Panc1 (cell line): ENCODE measurements at regions not wholly inside any gene's neighbourhood (a gene's known extent, or its start where the extent isn't known, plus 50 kb on each side); places are given as distances from the start of the nearest gene placed in this dataset.

Source experiments
- ATAC-seq: fragments of 200-7000 bp; cut with Tn5 transposase; 2 replicates; pipeline ENCODE4 v1.9.1; 2020; ENCODE audit warnings: mild to moderate bottlenecking, moderate library complexity
- BruUV-seq: library from RNA; stranded (reverse); fragments of 400-500 nt; replicated peaks from 2 replicates; lab custom pipeline; 2021; lab: Mats Ljungman, UMichigan
- CTCF ChIA-PET: fragments of 300-600 bp; sonication (Branson Sonifier 250); formaldehyde crosslinking; loops from one replicate; lab custom pipeline; 2022; ENCODE audit warnings: antibody characterized with exemption; lab: Charles Lee
- POLR2A ChIA-PET: fragments of 300-600 bp; sonication (Branson Sonifier 250); formaldehyde crosslinking; loops from one replicate; lab custom pipeline; 2022; ENCODE audit warnings: antibody characterized with exemption; lab: Charles Lee
- DNase-seq: peaks from one replicate; pipeline ENCODE4 v3.0.0-alpha.2; 2010; ENCODE audit warnings: low read depth, low spot score
- H3K27ac ChIP-seq: 2 replicates; pipeline ENCODE4 v1.5.1; 2011; ENCODE audit warnings: mild to moderate bottlenecking, low read length, inconsistent platforms
- H3K27me3 ChIP-seq: fragments of 200-500 bp; sonication (Bioruptor generic); 2 replicates; pipeline ENCODE4 v1.6.0; 2014; ENCODE audit warnings: low read length, inconsistent platforms; ENCODE audit not compliant: control insufficient read depth, insufficient read depth
- H3K36me3 ChIP-seq: fragments of 200-500 bp; sonication (Bioruptor generic); 2 replicates; pipeline ENCODE4 v1.5.1; 2014; ENCODE audit warnings: inconsistent platforms, mild to moderate bottlenecking, low read length, moderate library complexity; ENCODE audit not compliant: control insufficient read depth, insufficient read depth
- H3K4me1 ChIP-seq: 2 replicates; pipeline ENCODE4 v1.5.1; 2011; ENCODE audit warnings: inconsistent platforms, mild to moderate bottlenecking, low read length, moderate library complexity; ENCODE audit not compliant: control insufficient read depth, insufficient read depth
- H3K4me3 ChIP-seq, 2 experiments: 2 replicates each; pipeline ENCODE4 v1.5.1; 2011 to 2012; ENCODE audit warnings: low read depth in 2 of 2, low read length in 2 of 2, mild to moderate bottlenecking in 2 of 2, inconsistent platforms in 1 of 2, moderate library complexity in 1 of 2
- H3K9me3 ChIP-seq: fragments of 200-500 bp; sonication (Bioruptor generic); 2 replicates; pipeline ENCODE4 v1.5.1; 2014; ENCODE audit warnings: low read depth, mild to moderate bottlenecking, inconsistent platforms, low read length, moderate library complexity; ENCODE audit not compliant: control insufficient read depth, insufficient read depth
- POLR2AphosphoS5 ChIP-seq: IDR thresholded peaks from 2 replicates; pipeline ENCODE4 v1.6.1; 2012; ENCODE audit warnings: mild to moderate bottlenecking, low read depth, low read length, moderate library complexity
- SIN3A ChIP-seq: IDR thresholded peaks from 2 replicates; pipeline ENCODE4 v1.6.1; 2012; ENCODE audit warnings: low read depth, mild to moderate bottlenecking, low read length, moderate library complexity, borderline replicate concordance; ENCODE audit not compliant: insufficient read depth
- TCF7L2 ChIP-seq: IDR thresholded peaks from 2 replicates; pipeline ENCODE4 v1.6.1; 2011; ENCODE audit warnings: mild to moderate bottlenecking, low read depth, low read length, inconsistent platforms
- in situ Hi-C: cut with HindIII; loops from 2 replicates; pipeline ENCODE4 v1.10.0; 2016; ENCODE audit warnings: low sequenced_read_pairs, low pct_unique_long_range_greater_than_20kb
- intact Hi-C: fragments of 100-400 bp; cut with micrococcal nuclease; formaldehyde crosslinking; loops from one replicate; pipeline ENCODE4 v1.10.0; 2022; ENCODE audit not compliant: unreplicated experiment
- TF ChIP-seq, protein P1 (sequence below): fragments of 450-650 bp; IDR thresholded peaks from 2 replicates; pipeline ENCODE4 v1.5.1; 2017; ENCODE audit warnings: mild to moderate bottlenecking
- TF ChIP-seq, protein P2 (sequence below), 2 experiments: IDR thresholded peaks; 2 replicates each; pipeline ENCODE4 v1.6.1; 2011 to 2012; ENCODE audit warnings: low read depth in 2 of 2, control low read depth in 1 of 2, low read length in 1 of 2, mild to moderate bottlenecking in 1 of 2, moderate library complexity in 1 of 2; ENCODE audit not compliant: insufficient read depth in 1 of 2

DNA sequence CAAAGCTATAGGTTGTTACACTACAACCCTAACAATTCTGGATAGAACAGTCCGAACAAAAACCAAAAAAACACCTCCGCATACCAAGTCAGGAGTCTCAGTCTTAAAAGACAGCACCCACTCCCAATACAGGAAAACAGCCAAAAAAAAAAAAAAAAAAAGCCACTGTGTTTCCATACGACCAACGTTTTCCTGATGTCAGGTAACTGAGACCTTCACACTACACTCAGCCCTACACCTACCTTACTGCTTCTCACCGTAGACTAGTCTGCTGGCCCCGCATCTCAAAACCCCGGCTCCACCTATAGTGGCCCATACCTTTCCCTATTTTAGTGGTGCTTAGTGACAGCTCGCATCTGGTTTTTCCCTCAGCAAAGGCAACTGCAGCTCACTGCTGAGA lies 339.5 kb upstream of the ADAMTS9 start:
- no peak for ATAC-seq
- Histone ChIP-seq H3K27ac (no peak overlapping the region), H3K4me1 (no peaks in the 10 kb centered on the region), H3K27me3 (no peaks in the 10 kb centered on the region), H3K9me3 (no peaks in the 10 kb centered on the region), H3K36me3 (no peaks in the 10 kb centered on the region), H3K4me3 (no peak overlapping the region)
- POLR2A ChIA-PET = no interaction called here
- in situ Hi-C loops (no loop called here), intact Hi-C loops (no loop called here)
- no peak for DNase-seq
- TF ChIP-seq POLR2AphosphoS5 (no peak), TCF7L2 (no peak), SIN3A (no peak)
- TF ChIP-seq, protein P1, sequence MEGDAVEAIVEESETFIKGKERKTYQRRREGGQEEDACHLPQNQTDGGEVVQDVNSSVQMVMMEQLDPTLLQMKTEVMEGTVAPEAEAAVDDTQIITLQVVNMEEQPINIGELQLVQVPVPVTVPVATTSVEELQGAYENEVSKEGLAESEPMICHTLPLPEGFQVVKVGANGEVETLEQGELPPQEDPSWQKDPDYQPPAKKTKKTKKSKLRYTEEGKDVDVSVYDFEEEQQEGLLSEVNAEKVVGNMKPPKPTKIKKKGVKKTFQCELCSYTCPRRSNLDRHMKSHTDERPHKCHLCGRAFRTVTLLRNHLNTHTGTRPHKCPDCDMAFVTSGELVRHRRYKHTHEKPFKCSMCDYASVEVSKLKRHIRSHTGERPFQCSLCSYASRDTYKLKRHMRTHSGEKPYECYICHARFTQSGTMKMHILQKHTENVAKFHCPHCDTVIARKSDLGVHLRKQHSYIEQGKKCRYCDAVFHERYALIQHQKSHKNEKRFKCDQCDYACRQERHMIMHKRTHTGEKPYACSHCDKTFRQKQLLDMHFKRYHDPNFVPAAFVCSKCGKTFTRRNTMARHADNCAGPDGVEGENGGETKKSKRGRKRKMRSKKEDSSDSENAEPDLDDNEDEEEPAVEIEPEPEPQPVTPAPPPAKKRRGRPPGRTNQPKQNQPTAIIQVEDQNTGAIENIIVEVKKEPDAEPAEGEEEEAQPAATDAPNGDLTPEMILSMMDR = no peak
- TF ChIP-seq, protein P2, sequence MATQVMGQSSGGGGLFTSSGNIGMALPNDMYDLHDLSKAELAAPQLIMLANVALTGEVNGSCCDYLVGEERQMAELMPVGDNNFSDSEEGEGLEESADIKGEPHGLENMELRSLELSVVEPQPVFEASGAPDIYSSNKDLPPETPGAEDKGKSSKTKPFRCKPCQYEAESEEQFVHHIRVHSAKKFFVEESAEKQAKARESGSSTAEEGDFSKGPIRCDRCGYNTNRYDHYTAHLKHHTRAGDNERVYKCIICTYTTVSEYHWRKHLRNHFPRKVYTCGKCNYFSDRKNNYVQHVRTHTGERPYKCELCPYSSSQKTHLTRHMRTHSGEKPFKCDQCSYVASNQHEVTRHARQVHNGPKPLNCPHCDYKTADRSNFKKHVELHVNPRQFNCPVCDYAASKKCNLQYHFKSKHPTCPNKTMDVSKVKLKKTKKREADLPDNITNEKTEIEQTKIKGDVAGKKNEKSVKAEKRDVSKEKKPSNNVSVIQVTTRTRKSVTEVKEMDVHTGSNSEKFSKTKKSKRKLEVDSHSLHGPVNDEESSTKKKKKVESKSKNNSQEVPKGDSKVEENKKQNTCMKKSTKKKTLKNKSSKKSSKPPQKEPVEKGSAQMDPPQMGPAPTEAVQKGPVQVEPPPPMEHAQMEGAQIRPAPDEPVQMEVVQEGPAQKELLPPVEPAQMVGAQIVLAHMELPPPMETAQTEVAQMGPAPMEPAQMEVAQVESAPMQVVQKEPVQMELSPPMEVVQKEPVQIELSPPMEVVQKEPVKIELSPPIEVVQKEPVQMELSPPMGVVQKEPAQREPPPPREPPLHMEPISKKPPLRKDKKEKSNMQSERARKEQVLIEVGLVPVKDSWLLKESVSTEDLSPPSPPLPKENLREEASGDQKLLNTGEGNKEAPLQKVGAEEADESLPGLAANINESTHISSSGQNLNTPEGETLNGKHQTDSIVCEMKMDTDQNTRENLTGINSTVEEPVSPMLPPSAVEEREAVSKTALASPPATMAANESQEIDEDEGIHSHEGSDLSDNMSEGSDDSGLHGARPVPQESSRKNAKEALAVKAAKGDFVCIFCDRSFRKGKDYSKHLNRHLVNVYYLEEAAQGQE (IDR thresholded peaks at IDR 0.05; ENCODE audit: insufficient read depth in 1 of 2, low read depth in 2 of 2, low read length in 1 of 2) = no peak
- no TSS peak for BruUV-seq
- CTCF ChIA-PET = no interaction called here

DNA sequence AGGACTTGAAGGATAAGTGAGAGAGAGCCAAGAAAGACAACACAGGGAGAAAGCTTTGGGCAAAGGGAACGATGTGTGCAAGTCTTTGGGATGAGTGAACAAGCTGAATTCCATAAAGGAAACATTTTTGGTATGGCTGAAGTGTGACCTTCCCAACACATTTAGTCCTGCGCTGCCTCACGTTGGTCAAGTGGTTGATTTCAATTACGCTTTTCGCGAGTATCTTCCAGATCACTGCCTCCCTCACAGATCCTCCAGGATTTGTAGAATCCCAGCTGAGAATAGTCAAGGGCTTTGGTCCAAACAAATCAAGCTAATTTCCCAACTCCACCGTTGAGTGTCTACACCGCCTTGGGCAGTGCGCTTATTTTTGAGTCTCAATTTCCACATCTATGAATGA lies 338.4 kb upstream of the ADAMTS9 start:
- intact Hi-C loops = no loop called here
- no peak for TF ChIP-seq SIN3A
- TF ChIP-seq, protein P1 = no peak
- TF ChIP-seq, protein P2 (IDR thresholded peaks at IDR 0.05; ENCODE audit: insufficient read depth in 1 of 2, low read depth in 2 of 2, low read length in 1 of 2) = no peak
- TF ChIP-seq POLR2AphosphoS5 = no peak
- no peak for TF ChIP-seq TCF7L2

More for the DNA sequence above, 338.4 kb upstream of the ADAMTS9 start:
- no peak overlapping the region for H3K27ac ChIP-seq
- no peaks in the 10 kb centered on the region for H3K9me3 ChIP-seq
- H3K4me1 ChIP-seq = no peaks in the 10 kb centered on the region
- no peaks in the 10 kb centered on the region for H3K36me3 ChIP-seq
- in situ Hi-C loops = no loop called here
- POLR2A ChIA-PET = no interaction called here
- H3K27me3 ChIP-seq = no peaks in the 10 kb centered on the region
- ATAC-seq (no peak), DNase-seq (no peak)
- CTCF ChIA-PET = interaction anchor here (0.5 kb wide), 1 partner anchor 478 kb away, joined by 3 read pairs; no protein-coding TSS in a partner anchor
- no peak overlapping the region for H3K4me3 ChIP-seq
- no TSS peak for BruUV-seq
